CD1c-positive myeloid dendritic cell (primary cell): ENCODE measurements at regions not wholly inside any gene's neighbourhood (a gene's known extent, or its start where the extent isn't known, plus 50 kb on each side); places are given as distances from the start of the nearest gene placed in this dataset.

Experiments
- DNase-seq: peaks from one replicate; pipeline ENCODE4 v3.0.0-alpha.2; 2016; ENCODE audit errors: extremely low spot score

DNA sequence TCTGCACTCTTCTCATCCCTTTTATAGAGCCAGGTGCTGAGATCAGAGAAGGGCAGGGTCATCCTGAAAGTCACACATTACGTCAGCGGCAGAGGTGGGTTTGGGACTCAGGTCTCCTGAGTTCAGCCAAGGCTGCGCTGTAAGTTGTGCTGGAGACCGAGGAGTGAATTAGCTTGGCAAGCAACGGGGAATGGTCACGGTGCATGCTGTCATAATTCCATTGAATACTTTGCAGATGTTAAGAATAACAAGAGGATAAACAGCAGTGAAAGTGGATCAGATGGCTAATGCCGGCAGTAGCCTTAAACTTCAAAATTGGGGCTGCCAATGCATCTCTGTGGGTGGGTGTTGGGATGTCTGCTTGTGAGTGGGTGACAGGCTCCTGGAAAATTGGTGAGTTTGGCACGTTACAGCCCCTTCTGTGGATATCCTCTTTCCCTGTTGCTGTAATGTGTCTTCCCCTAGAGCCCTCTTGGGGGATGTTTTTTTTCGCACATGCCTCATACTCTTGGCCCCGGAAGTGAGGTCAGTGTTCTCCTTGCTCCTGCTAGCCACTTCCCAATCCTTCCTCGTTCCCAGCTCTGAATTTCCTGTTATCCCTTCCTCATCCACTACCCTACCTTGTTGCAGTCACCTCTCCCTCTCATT lies 287.1 kb upstream of the SRRM4 start:
- no peak for DNase-seq

DNA sequence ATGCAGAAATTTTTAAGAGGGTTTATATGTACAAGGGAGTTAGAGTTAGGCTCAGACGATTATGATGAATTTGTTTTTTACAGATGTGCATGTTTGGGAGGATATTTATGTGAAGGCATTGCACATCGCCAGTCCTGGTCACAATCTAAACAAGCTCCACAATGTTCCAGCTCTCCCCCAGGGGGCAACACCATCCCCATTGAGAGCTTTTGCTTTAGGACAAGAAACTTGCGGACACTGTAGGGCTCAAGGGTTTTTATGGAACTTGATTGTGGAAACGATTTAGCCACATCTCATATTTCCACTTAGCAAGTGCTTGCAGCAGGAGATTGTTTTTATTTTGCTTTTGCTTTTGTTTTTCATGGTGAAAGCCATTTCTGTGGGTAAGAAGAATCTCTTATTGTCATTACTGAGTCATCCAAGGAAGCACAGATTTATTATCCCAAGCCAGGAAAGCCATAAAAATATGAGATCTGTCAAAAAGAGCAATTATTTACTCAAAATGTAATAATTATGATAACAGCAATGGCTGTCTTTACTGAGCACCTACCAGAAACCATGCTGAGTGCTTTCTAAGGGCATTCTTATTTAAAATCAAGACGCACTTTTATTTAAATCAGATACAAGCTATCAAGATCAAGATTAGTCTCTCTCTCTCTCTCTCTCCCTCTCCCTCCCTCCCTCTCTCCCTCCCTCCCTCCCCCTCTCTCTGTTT lies 276.7 kb upstream of the SRRM4 start:
- DNase-seq = no peak

DNA sequence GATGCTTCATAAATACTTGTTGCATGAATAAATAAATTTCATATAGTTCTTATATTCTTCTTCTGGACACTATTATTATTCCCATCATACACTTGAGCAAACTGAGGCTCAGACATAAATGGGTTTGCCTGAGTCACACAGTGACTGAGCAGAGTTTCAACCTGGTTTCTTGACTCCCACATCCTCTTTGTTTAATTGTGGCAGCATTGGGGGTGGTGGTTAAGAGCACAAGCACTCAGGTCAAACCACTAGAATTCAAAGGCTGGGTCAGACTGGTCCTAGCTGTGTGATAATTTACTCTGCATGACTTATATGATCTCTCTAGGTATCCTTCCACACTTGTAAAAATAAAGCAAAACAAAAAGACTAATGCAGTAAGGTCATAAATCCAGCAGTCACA lies 274.9 kb upstream of the SRRM4 start:
- no peak for DNase-seq

DNA sequence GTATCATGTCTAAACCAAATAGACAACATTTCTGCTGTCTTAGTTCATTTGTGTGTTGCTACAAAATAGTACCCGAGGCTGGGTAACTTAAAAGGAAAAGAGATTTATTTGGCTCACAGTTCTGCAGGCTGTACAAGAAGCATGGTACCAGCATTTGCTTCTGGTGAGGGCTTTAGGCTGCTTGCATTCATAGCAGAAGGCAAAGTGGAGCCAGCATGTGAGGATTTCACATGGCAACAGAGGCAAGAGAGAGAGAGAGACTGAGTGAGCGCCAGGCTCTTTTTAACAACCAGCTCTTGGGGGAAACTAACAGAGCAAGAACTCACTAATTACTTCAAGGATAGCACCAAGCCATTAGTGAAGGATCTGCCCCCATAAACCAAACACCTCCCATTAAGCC lies 271.4 kb upstream of the SRRM4 start:
- DNase-seq = no peak

DNA sequence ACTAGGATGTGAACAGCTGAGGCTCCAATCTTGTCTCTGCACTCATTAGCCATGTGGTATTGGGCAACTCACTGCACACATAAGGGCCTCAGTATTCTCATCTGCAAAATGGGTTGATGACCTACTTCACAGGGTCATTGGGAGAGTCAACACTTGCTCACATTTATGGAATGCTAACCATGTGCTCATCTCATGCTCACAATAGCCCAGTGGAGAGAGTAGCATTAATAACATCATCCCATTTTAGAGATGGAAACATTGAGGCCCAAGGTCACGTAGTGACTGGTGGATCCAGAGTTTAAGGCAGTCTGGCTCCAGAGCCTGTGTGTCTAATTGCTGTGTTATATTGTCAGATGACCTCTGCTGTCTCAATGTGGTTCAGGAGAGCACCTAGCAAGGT lies 270.2 kb upstream of the SRRM4 start:
- DNase-seq = no peak

DNA sequence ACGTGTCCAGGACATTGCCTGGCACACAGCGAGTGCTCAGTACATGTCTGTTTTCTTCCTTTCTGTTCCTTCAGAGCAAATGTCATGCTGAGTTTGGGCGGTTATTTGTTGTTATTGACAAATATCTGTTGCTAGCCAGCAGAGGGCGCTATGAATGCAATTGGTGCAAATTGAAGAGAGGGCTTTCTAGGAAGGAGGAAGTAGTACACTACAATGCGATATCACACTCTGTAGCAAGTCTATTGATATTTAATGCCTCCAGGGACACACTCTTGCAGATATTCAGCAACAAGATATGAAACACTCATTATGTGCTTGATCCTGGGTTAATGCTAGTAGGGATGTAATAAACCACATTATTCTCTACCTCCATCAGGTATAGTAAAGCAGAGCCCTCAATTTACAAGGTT lies 267.3 kb upstream of the SRRM4 start:
- DNase-seq = peak; percentile 48

DNA sequence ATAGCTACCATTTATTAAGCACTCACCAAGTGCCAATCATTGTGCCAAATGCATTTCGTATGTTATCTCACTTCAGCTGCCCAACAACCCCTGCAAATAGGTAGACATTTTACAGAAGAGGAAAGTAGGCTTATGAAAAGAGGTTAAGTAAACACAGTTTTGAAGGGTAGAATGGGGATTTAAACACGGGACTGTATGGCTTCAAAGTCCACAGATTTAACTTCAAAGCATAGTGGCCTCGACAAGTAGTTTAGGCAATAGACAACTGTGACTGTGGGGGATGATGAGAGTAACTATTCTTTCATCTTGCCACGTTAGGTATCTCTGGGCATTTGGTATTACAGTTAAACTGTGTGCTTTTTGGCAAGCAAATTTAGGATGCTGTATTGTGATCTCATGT lies 266.8 kb upstream of the SRRM4 start:
- DNase-seq = no peak

DNA sequence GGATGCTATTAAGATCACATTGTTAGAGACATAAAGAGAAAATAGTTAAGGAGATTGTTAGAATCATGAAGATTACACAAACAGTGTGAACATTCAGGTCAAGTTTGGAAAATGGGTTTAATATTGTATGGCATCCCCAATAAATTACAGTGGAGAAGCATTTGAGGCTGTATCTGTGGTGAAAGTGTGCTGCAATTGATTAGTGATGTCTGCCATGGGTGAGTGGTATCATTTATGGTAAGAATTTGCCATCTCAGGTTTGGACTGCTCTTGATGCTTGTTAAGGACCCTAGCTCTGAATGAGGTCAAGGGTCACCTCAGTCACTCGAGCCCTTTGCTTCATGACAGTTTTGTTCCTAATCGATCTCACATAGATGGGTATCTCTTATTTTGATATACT lies 265.7 kb upstream of the SRRM4 start:
- no peak for DNase-seq

DNA sequence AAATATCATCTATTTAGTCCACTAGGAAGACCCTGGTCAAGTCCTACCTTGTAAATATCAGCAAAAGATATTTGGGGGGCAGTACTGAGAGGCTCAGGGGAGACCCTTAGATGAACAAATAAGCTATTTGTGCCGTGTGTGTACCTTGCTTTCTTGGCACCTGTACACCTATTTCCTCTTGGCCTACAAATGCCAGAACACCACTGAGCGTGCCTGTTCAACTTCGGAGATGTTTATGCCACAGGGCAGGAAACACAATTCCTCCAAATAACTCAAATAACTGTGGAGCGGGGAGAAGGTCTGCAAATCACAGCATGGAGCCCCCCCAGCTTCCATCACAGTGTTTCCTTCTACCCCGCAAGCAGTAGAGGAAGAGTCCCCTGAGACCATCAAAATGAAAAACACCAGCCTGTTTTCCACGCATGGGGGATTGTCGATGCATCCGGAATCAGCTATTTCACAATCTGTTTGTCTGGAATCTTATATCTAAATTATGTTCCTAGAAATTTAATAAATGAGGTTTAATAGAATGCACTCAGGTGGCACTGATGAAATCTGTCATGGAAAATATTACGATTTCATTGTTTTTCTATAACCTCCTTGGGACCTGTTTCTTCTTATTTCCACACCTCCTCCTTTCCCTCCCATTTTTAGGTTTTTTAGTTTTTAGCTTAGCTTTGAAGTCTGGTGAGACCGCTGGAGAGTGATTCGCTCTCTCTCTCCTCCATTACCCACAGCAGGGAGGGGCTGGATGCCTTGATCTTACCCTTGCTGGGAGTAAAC lies 254.0 kb upstream of the SRRM4 start:
- DNase-seq = no peak

DNA sequence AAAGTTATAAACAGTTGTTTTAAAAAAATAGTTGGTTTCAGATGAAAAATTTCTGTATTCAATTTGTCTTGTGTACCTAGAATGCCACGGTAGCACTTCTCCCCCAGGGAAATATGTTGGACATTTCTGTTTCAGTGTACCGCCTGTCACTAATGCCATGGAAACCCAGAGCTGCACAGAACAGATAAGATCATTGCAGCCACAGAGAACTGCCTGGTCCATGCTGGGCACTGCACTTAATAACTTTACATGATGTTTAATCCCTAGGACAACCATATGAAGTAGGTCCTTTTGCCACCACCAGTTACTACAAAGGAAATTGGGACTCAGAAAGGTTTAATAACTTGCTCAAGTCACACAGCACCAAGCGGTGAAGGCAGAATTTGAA lies 253.4 kb upstream of the SRRM4 start:
- no peak for DNase-seq

DNA sequence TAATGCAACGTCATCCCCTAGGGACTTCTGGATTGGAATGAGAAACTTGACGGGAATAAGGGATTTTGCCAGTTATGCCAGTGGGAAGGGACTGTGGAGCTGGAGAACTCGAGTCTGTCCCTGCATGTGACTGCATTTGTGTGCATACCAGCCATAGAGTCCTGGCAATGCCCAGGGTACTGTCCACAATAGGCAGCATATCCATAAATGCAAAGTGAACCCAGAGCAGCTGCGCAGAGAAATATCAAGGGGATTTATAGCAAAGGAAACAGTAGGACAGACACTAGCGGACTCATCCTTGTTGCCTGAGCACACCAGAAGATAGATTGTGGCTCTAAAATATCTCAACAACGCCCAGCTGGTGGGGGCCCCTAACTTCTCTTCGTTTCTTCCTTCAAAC lies 247.1 kb upstream of the SRRM4 start:
- DNase-seq = no peak

DNA sequence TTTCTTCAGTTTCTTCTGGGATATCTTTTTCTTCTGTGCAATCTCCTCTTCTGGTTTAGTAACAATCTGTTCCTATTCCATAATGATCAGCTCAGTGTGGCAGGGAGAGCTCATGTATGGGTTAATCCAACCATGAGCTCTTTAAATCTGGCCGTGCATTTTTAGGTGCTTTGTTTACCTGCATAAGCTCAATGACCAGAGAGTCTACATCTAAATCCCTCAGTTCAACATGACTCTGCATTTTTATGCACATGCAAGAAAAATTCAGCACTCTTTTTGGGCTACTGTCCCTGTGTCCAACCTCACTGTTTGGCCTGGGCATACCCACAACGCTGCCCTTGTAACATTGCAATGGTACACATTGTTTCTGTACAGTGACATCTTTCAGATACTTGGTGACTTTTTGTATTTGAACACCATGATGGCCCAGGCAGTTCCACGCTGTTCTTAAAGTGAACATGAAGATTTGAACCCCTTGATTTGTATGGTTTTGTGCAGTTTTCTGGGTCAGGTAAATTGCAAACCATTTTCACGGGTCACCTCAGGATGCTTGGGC lies 243.3 kb upstream of the SRRM4 start:
- DNase-seq = no peak

DNA sequence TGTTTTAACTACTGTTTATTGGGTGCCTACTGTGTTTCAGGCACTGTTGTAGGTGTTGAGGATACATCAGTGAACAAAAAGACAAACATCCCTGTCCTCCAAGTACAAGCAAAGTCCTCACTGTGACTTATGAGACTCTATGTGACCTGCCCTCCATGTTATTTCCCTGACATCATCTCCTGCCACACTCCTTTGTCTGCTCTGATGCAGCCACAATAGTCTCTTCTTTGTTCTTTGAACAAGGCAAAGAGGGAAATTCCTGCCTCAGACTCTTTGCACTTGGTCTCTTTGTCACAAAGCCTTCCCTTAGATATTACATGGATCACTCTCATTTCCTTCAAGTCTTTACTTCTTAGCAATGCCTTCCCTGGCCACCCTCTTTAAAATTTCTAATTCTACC lies 240.1 kb upstream of the SRRM4 start:
- no peak for DNase-seq

DNA sequence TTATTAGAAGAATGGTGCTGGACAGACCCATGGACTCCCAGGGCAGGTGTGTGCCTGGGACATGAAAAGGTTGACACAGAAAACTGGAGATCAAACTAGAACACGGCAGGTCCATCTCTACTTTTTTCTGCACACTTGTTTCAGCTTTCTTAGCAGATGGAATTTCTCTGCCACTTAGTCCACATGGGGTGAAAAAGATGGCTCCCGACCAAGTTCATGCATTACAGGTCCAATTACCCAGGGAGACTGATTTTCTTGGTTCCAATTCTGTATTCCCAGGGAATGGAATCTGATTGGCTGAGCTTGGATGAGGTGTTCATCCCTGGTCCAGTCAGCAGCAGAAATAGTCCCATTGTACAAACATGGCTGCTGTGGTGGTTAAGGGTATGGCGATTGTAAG lies 238.9 kb upstream of the SRRM4 start:
- DNase-seq = no peak

DNA sequence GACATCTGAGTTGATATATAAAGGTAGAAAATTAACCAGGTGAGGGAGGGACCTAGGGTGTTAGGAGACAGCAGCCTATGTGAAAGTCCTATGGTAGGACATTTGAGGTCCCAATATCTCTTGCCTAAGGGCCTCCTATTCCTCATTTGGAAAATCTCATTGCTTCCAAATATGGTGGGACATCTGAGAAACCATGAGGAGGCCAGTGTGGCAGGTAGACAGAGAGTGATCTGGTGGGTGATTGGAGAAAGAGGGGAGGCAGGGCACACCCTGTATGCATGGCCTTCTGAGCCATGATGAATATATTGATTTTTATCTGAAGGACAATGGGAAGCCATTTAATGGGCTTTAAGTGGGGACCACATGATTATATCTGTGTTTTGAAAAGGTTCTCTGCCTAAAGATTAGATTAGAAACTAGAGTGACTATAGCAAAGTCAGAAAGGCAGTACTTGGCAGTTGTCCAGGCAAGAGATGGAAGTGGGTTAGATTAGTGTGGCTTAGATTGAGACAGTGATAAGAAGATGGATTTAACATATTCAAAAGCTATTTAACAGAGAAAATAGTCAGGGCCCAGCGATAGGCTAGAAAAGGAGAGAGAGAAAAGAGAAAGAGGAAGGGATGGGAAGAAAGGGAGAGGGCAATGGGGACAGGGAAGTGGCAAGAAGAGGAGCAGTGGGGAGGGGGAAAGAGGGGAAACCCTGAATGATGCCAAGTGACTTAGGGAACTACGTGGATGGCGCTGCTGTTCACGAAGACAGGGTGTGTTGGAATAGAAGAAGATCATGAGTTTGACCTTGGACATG lies 237.2 kb upstream of the SRRM4 start:
- no peak for DNase-seq

DNA sequence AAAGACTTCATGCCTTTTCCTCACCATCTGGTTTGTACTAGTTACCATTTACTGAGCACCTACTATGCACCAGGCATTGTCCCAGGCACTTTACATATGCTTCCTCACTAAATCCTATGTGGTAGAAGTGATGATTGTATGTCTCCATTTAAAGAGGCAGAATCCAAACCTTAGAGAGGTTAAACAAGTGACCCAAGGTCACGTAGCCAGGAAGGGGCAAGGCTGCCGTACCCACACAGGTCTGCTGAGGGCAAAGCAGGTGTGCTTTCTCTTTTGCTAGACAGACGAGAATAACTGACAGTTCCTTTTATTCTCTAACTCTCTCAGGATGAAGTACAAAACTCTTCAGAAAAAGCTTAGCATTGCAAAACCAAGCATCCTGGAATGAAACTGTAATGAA lies 235.2 kb upstream of the SRRM4 start:
- no peak for DNase-seq

DNA sequence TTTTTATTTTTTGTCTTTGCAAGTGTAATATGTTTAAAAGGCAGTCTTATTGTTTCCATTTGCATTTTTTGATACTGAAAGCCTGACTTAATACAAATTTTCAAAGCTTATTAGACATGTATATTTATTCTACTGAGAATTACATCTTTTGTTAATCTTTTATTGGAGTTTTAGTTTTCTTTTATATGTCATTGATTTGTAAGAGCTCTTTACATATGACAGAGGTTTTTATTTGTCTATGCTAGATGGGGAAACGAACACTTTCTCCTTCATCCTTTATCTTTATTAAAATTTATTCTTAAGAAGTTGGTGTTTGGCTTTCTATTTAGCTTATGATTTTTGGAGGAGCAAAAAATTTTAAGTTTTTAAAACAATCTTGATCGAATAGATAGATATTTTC lies 234.4 kb upstream of the SRRM4 start:
- DNase-seq = no peak

DNA sequence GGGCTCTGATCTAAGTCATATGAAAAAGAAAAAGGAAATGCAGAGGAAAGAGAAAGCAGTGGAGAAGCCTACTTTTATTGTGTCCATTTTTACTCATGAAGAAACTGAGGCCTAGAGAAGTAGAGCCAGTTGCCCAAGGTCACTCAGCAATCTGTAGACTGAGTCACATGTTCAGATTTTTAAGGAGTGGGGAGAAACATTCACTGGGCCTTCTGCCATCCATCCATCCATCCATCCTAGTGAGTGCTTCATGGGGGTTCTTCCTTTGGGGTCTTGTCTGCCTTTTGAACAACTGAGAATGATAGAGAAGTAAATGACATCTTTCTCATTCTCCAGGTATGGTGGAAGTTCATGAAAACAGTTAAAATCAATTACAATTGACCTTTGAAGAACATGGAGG lies 233.6 kb upstream of the SRRM4 start:
- DNase-seq = no peak

DNA sequence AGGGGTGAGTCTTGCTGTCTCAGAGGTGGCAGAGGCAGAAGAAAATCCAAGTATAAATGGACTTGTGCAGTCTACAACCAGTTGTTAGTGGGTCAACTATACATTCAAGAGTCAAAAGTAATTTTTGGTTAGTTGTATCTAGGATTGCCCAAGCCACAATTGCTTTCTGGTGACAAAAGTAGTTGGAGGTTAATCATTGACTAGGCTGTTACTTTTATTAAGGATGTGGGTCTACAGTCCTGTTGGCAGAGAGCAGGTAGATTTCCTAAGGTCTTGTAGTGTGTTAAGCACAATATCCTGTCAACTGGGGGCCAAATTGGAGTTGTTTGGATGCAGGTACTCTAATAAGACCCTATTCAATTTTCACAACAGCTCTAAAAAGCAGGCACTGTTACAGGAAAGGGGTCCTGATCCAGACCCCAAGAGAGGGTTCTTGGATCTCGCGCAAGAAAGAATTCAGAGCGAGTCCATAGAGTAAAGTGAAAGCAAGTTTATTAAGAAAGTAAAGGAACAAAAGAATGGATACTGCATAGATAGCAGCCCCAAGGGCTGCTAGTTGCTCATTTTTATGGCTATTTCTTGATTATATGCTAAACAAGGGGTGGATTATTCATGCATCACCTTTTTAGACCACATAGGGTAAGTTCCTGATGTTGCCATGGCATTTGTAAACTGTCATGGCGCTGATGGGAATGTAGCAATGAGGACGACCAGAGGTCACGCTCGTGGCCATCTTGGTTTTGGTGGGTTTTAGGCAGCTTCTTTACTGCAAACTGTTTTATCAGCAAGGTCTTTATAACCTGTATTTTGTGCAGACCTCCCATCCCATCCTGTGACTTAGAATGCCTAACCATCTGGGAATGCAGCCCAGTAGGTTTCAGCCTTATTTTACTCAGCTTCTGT lies 232.6 kb upstream of the SRRM4 start:
- no peak for DNase-seq

DNA sequence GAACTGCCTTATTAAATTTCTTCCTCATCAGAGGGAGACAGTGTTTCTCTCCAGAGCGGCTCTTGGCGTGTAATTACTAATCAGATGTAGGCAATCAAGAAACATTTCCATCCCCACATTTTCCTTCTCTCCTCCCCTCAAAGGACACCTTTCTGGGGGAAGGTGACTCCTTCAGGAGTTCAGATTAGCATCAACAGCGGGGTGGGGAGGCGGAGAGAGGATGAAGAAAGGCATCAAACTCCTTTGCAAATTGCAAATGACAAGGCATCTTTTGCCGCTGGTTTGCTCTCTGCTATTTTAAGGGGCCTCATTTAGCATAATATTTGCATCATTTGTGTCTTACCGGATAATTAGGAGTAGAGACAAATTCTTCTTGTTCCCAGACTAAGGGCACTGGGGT lies 231.7 kb upstream of the SRRM4 start:
- DNase-seq = no peak

DNA sequence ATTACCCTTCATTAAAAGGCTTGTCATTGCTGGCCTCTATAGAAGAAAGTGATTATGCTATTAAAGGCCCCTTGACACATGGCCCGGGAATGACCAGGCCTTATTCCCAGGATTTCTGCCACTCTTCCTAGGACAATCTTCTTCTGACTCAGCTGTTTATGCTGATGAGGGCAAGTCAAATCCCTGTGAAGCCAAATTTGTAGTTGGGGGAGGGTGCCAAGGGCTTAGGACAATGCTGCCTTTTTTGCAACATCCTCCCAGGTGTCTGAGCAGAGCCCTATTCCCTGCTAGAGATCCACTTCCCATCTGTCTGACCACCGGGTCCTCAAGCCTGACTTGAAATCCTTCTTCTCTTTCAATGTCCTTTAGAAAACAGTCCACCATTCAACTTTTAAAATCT lies 230.7 kb upstream of the SRRM4 start:
- no peak for DNase-seq
